SK-N-SH (cell line): ENCODE measurements at regions not wholly inside any gene's neighbourhood (a gene's known extent, or its start where the extent isn't known, plus 50 kb on each side); places are given as distances from the start of the nearest gene placed in this dataset.

Experiments used
- CTCF ChIA-PET: fragments of 300-600, 350-600 bp; formaldehyde crosslinking; extraction: SDS; loops from one replicate; lab custom pipeline; 2021; lab: Yijun Ruan, JAX
- POLR2A ChIA-PET: fragments of 350-600 bp; sonication (Branson Sonifier 250); formaldehyde crosslinking; extraction: SDS; loops from one replicate; lab custom pipeline; 2020; ENCODE audit warnings: antibody characterized with exemption, inconsistent platforms; lab: Yijun Ruan, JAX
- DNase-seq: peaks from one replicate; pipeline ENCODE4 v3.0.0; 2012
- H2AFZ ChIP-seq: fragments of 200-600 bp; sonication (generic); 2 replicates; pipeline ENCODE4 v1.8.1; 2016; ENCODE audit warnings: antibody characterized with exemption, mild to moderate bottlenecking, low read depth
- H3F3A ChIP-seq: fragments of 200-600 bp; sonication (generic); replicated peaks from 2 replicates; pipeline ENCODE3; 2016; ENCODE audit warnings: antibody characterized with exemption, mild to moderate bottlenecking; ENCODE audit not compliant: insufficient read depth
- H3K27ac ChIP-seq, 2 experiments: fragments of 200-500 bp in 1 of 2; fragments of 200-600 bp in 1 of 2; sonication (Bioruptor generic) in 1 of 2; sonication (generic), shearing (Covaris generic) in 1 of 2; 2 replicates each; pipeline versions ENCODE4 v1.5.1 to v1.6.1; 2014 to 2016; ENCODE audit warnings: low read depth in 2 of 2, inconsistent platforms in 1 of 2, low read length in 1 of 2, mild to moderate bottlenecking in 1 of 2, mixed read lengths in 1 of 2
- H3K27me3 ChIP-seq: fragments of 200-600 bp; sonication (generic), shearing (Covaris generic); 2 replicates; pipeline ENCODE4 v1.6.1; 2016; ENCODE audit warnings: mixed run types; ENCODE audit not compliant: insufficient read depth
- H3K36me3 ChIP-seq, 2 experiments: fragments of 200-500 bp in 1 of 2; fragments of 200-600 bp in 1 of 2; sonication (Bioruptor generic) in 1 of 2; sonication (generic) in 1 of 2; replicated peaks in 1 of 2; 2 replicates each; pipeline versions ENCODE3 to v1.5.1; 2014 to 2016; ENCODE audit warnings: low read length in 1 of 2, mild to moderate bottlenecking in 1 of 2; ENCODE audit not compliant: insufficient read depth in 2 of 2, control insufficient read depth in 1 of 2
- H3K4me1 ChIP-seq, 2 experiments: fragments of 200-500 bp in 1 of 2; fragments of 200-600 bp in 1 of 2; sonication (Bioruptor generic) in 1 of 2; sonication (generic), shearing (Covaris generic) in 1 of 2; 2 replicates each; pipeline versions ENCODE4 v1.5.1 to v1.6.1; 2014 to 2016; ENCODE audit warnings: low read depth in 1 of 2, low read length in 1 of 2, mixed run types in 1 of 2; ENCODE audit not compliant: insufficient read depth in 2 of 2, control insufficient read depth in 1 of 2
- H3K4me2 ChIP-seq: fragments of 200-600 bp; sonication (generic), shearing (Covaris generic); 2 replicates; pipeline ENCODE4 v1.6.1; 2017; ENCODE audit warnings: mixed run types
- H3K4me3 ChIP-seq, 2 experiments: fragments of 200-500 bp in 1 of 2; fragments of 200-600 bp in 1 of 2; sonication (Bioruptor generic) in 1 of 2; sonication (generic), shearing (Covaris generic) in 1 of 2; 2 replicates each; pipeline versions ENCODE4 v1.5.1 to v1.8.1; 2014 to 2016; ENCODE audit warnings: low read depth in 2 of 2, inconsistent platforms in 1 of 2, low read length in 1 of 2, mild to moderate bottlenecking in 1 of 2, mixed read lengths in 1 of 2, moderate library complexity in 1 of 2
- H3K79me2 ChIP-seq: fragments of 200-600 bp; sonication (generic); 2 replicates; pipeline ENCODE4 v1.8.1; 2017; ENCODE audit warnings: mild to moderate bottlenecking; ENCODE audit not compliant: insufficient read depth
- H3K9ac ChIP-seq: fragments of 200-600 bp; sonication (generic); 2 replicates; pipeline ENCODE4 v1.6.1; 2017; ENCODE audit warnings: mixed run types
- H3K9me2 ChIP-seq: fragments of 200-600 bp; sonication (generic); 2 replicates; pipeline ENCODE4 v1.6.1; 2017; ENCODE audit warnings: mixed run types
- H3K9me3 ChIP-seq: fragments of 200-600 bp; sonication (generic); 2 replicates; pipeline ENCODE4 v1.6.1; 2017; ENCODE audit warnings: mixed run types, mild to moderate bottlenecking, moderate library complexity
- H4K20me1 ChIP-seq: fragments of 200-600 bp; sonication (generic); 2 replicates; pipeline ENCODE4 v1.6.1; 2017; ENCODE audit warnings: mild to moderate bottlenecking, mixed run types; ENCODE audit not compliant: insufficient read depth
- CHD2 ChIP-seq: fragments of 150-350 bp; IDR thresholded peaks from 2 replicates; pipeline ENCODE4 v1.6.1; 2018; ENCODE audit warnings: low read length; ENCODE audit not compliant: partially characterized antibody
- ELF1 ChIP-seq: IDR thresholded peaks from 2 replicates; pipeline ENCODE4 v1.4.0; 2012
- FOSL2 ChIP-seq: IDR thresholded peaks from 2 replicates; pipeline ENCODE4 v1.4.0; 2012; ENCODE audit warnings: low read depth, mild to moderate bottlenecking, moderate library complexity, borderline replicate concordance
- FOXJ3 ChIP-seq: sonication (generic); formaldehyde crosslinking; IDR thresholded peaks from 2 replicates; pipeline ENCODE4 v1.5.1; 2020; ENCODE audit warnings: mild to moderate bottlenecking, missing genetic modification reagents
- FOXM1 ChIP-seq: IDR thresholded peaks from 2 replicates; pipeline ENCODE4 v1.4.0; 2012; ENCODE audit warnings: low read depth, mild to moderate bottlenecking
- JUND ChIP-seq: IDR thresholded peaks from 2 replicates; pipeline ENCODE4 v1.4.0; 2012
- RCOR1 ChIP-seq: fragments of 150-350 bp; IDR thresholded peaks from 2 replicates; pipeline ENCODE4 v1.6.1; 2017; ENCODE audit warnings: antibody characterized with exemption, low read length
- TAF1 ChIP-seq: IDR thresholded peaks from 2 replicates; pipeline ENCODE4 v1.6.1; 2012; ENCODE audit warnings: low read depth, mild to moderate bottlenecking, low read length, moderate library complexity, borderline replicate concordance
- TCF12 ChIP-seq: IDR thresholded peaks from 2 replicates; pipeline ENCODE4 v1.4.0; 2012
- WGBS: methylation state at CpG from one replicate; pipeline ENCODE4 v1.1.6; 2017; ENCODE audit warnings: low lambda C conversion rate; 5-methylcytosine and 5-hydroxymethylcytosine counted together
- TF ChIP-seq, protein P1 (sequence below): fragments of 150-350 bp; IDR thresholded peaks from 2 replicates; pipeline ENCODE4 v1.6.1; 2016; ENCODE audit warnings: mild to moderate bottlenecking, low read depth, low read length
- TF ChIP-seq, protein P2 (sequence below): fragments of 150-350 bp; IDR thresholded peaks from 2 replicates; pipeline ENCODE4 v1.6.1; 2017; ENCODE audit warnings: antibody characterized with exemption, low read length, low read depth, borderline replicate concordance
- TF ChIP-seq, protein P3 (sequence below): IDR thresholded peaks from 2 replicates; pipeline ENCODE4 v1.6.1; 2012; ENCODE audit warnings: mild to moderate bottlenecking, low read depth, low read length, moderate library complexity

DNA sequence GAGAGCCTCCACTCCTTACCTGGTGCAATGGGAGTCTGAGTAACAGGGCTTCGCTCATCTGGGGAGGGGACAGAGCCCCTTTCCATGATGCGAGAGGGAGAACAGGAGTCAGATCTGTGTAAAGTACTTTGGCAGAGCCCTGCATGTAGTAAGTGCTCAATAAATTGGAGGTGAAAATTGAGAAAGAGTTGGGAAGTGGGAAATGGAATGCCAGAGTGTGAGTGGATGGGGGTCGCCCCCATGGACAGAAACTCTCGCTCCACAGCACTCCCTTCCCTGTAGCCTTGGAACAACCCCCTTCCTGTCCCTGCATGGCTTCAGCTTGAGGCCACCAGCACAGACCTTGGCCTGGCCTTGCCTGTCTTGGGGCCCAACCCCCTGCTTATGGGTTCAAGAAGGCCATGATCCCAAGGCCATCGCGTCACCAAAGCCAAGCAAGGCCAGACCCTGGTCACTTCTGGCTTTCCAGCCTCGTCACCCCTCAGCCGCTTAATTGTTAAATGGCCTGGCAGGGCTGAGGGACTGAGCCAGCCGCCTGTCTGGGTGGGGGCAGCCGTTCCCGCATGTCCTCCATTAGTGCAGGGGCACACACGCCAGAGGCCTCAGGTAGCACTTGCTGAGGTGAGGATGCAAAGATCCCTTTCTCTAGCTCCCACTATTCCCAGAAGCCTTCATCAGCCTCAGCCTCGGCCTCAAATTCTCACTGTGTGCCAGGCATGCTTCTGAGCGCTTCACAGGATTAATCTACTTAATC is 93.7 kb upstream of the PTPN1 start:
- 0 out of 2 replicates have a peak, but pooled peaks cover 4% of the 10 kb centered on the region for H3K9me3 ChIP-seq
- no peaks in the 10 kb centered on the region for H3K27me3 ChIP-seq
- no peak overlapping the region for H3K4me2 ChIP-seq
- no peak overlapping the region; a peak in 1 of 4 replicates for H3K27ac ChIP-seq
- ChIA-PET CTCF (interaction anchor here (1.7 kb wide), 1 partner anchor 9 kb away, joined by 5 read pairs; no protein-coding TSS in a partner anchor), POLR2A (no interaction called here)
- WGBS: 91% methylated on average over 11 of the region's 14 CpGs
- peaks cover 0 to 6% of the 10 kb centered on the region in 2 experiments; a peak in 1 of 4 replicates for H3K4me1 ChIP-seq
- H3K36me3 ChIP-seq: no peaks in the 10 kb centered on the region
- H3K79me2 ChIP-seq: no peaks in the 10 kb centered on the region
- H3F3A ChIP-seq: no peaks in the 10 kb centered on the region
- no peak overlapping the region for H3K9ac ChIP-seq
- no peaks in the 10 kb centered on the region for H3K9me2 ChIP-seq
- TF ChIP-seq ELF1 (no peak), TCF12 (no peak), FOXJ3 (CRISPR knock-in tag) (no peak), JUND (no peak)
- H4K20me1 ChIP-seq: no peaks in the 10 kb centered on the region
- DNase-seq: no peak
- H3K4me3 ChIP-seq: no peak overlapping the region
- no peak overlapping the region for H2AFZ ChIP-seq

DNA sequence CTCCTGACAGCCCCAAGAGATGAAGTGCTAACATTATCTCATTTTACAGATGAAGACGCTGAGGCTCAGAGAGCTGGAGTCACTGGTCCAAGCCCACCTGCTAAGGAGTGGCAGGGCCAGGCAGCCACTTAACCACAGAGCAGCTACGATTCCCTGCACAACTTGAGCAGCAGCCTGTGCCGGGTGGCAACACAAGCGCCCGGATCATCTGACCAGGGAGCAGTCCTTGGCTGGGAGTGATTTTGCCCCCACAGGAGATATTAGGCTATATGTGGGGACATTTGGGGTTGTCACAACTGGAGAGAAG is 93.2 kb upstream of the PTPN1 start:
- Histone ChIP-seq H4K20me1 (no peaks in the 10 kb centered on the region), H3K9me2 (no peaks in the 10 kb centered on the region), H3K4me1 (peaks cover 0 to 6% of the 10 kb centered on the region in 2 experiments; a peak in 1 of 4 replicates), H3K27me3 (no peaks in the 10 kb centered on the region), H3K9ac (no peak overlapping the region), H2AFZ (no peak overlapping the region), H3K9me3 (0 out of 2 replicates have a peak, but pooled peaks cover 4% of the 10 kb centered on the region), H3K79me2 (no peaks in the 10 kb centered on the region), H3K36me3 (no peaks in the 10 kb centered on the region), H3K27ac (no peak overlapping the region), H3F3A (no peaks in the 10 kb centered on the region)
- ChIA-PET POLR2A (no interaction called here), CTCF (no interaction called here)
- no peak for DNase-seq
- TF ChIP-seq FOSL2: no peak
- TF ChIP-seq, all 33 proteins: peak for 0
- 95% methylated on average over 5 of the region's 5 CpGs for WGBS
- Histone ChIP-seq H3K4me2 (no peak overlapping the region), H3K4me3 (no peak overlapping the region)

DNA sequence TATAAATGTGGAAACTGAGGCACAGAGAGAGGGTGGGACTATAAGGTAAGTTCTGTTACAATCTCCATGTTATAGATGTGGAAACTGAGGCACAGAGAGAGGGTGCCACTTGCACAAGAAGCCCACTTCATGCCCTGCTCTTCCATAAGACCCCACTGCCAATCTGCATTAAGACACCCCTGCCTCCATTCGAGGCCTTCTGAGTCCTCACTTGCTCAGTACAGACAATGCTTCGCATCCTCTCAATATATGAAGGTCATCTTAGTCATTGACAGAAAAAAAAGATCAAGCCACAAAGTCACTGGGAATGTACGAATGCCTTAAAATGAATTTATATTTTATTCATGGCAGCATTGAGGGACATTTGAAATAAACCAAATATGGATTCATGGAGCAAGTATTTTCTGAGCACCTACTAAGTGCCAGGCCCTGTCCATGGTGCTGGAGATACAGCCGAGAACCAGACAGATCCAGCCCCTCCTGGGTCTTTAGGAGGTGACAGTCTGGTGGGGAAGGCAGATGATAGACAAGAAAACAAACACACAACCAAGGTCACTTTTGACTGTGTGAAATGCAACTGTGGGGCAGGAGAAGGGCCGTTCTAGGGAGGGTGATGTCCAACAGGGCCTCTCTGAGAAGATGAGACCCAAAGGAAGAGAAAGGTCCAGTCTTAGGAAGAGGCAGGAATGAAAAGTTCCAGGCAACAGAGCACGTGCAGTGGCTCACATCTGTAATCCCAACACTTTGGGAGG is 92.5 kb upstream of the PTPN1 start:
- H3K9me3 ChIP-seq: 0 out of 2 replicates have a peak, but pooled peaks cover 4% of the 10 kb centered on the region
- H3K27ac ChIP-seq: no peak overlapping the region
- no peak overlapping the region for H3K9ac ChIP-seq
- H3K4me3 ChIP-seq: no peak overlapping the region
- no peaks in the 10 kb centered on the region for H3K36me3 ChIP-seq
- H3K9me2 ChIP-seq: no peaks in the 10 kb centered on the region
- POLR2A ChIA-PET: no interaction called here
- 76% methylated on average over 6 of the region's 6 CpGs for WGBS
- H2AFZ ChIP-seq: no peak overlapping the region
- TF ChIP-seq, protein P1, sequence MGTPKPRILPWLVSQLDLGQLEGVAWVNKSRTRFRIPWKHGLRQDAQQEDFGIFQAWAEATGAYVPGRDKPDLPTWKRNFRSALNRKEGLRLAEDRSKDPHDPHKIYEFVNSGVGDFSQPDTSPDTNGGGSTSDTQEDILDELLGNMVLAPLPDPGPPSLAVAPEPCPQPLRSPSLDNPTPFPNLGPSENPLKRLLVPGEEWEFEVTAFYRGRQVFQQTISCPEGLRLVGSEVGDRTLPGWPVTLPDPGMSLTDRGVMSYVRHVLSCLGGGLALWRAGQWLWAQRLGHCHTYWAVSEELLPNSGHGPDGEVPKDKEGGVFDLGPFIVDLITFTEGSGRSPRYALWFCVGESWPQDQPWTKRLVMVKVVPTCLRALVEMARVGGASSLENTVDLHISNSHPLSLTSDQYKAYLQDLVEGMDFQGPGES: no peak
- TF ChIP-seq TAF1 (no peak), RCOR1 (no peak), FOXJ3 (CRISPR knock-in tag) (no peak), FOXM1 (no peak), JUND (no peak), CHD2 (no peak)
- TF ChIP-seq, protein P2, sequence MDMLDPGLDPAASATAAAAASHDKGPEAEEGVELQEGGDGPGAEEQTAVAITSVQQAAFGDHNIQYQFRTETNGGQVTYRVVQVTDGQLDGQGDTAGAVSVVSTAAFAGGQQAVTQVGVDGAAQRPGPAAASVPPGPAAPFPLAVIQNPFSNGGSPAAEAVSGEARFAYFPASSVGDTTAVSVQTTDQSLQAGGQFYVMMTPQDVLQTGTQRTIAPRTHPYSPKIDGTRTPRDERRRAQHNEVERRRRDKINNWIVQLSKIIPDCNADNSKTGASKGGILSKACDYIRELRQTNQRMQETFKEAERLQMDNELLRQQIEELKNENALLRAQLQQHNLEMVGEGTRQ: no peak
- TF ChIP-seq, protein P3, sequence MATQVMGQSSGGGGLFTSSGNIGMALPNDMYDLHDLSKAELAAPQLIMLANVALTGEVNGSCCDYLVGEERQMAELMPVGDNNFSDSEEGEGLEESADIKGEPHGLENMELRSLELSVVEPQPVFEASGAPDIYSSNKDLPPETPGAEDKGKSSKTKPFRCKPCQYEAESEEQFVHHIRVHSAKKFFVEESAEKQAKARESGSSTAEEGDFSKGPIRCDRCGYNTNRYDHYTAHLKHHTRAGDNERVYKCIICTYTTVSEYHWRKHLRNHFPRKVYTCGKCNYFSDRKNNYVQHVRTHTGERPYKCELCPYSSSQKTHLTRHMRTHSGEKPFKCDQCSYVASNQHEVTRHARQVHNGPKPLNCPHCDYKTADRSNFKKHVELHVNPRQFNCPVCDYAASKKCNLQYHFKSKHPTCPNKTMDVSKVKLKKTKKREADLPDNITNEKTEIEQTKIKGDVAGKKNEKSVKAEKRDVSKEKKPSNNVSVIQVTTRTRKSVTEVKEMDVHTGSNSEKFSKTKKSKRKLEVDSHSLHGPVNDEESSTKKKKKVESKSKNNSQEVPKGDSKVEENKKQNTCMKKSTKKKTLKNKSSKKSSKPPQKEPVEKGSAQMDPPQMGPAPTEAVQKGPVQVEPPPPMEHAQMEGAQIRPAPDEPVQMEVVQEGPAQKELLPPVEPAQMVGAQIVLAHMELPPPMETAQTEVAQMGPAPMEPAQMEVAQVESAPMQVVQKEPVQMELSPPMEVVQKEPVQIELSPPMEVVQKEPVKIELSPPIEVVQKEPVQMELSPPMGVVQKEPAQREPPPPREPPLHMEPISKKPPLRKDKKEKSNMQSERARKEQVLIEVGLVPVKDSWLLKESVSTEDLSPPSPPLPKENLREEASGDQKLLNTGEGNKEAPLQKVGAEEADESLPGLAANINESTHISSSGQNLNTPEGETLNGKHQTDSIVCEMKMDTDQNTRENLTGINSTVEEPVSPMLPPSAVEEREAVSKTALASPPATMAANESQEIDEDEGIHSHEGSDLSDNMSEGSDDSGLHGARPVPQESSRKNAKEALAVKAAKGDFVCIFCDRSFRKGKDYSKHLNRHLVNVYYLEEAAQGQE: peak; percentile 90
- no peaks in the 10 kb centered on the region for H3K27me3 ChIP-seq
- H4K20me1 ChIP-seq: no peaks in the 10 kb centered on the region
- H3K4me2 ChIP-seq: no peak overlapping the region
- H3F3A ChIP-seq: peaks cover 2% of the 10 kb centered on the region
- no peak for DNase-seq
- peaks cover 0 to 6% of the 10 kb centered on the region in 2 experiments; a peak in 1 of 4 replicates for H3K4me1 ChIP-seq
- H3K79me2 ChIP-seq: no peaks in the 10 kb centered on the region
- CTCF ChIA-PET: no interaction called here
